ENCODE measurements at regions not wholly inside any gene's neighbourhood (a gene's known extent, or its start where the extent isn't known, plus 50 kb on each side); places are given as distances from the start of the nearest gene placed in this dataset.
A peak's percentile ranks its signal among the peaks of the same experiment; 100 is the strongest.
"Not testable (repeated sequence)": the region's sequence is repeated elsewhere in the genome, so short reads cannot be mapped to it uniquely, and the experiment has no call there.

- no peak for DNase-seq (ENCODE audit: low spot score)
Observed at GRCh38 chr5:174522480-174523260, 201.7 kb upstream of the MSX2 start.

GRCh38 chr5:174523311-174524071 is 200.9 kb upstream of the MSX2 start:
- DNase-seq (ENCODE audit: low spot score) = no peak

- DNase-seq (ENCODE audit: low spot score) = no peak
Observed at GRCh38 chr5:174524351-174524750, 200.0 kb upstream of the MSX2 start.

GRCh38 chr5:174526177-174526576 is 198.2 kb upstream of the MSX2 start:
- DNase-seq (ENCODE audit: low spot score) = no peak

- no peak for DNase-seq (ENCODE audit: low spot score)
Observed at GRCh38 chr5:174527916-174528540, 196.4 kb upstream of the MSX2 start.

GRCh38 chr5:174528821-174529544 is 195.4 kb upstream of the MSX2 start:
- DNase-seq (ENCODE audit: low spot score) = no peak

GRCh38 chr5:174529925-174530681 is 194.3 kb upstream of the MSX2 start:
- DNase-seq (ENCODE audit: low spot score) = no peak

GRCh38 chr5:174531782-174532191 is 192.6 kb upstream of the MSX2 start:
- no peak for DNase-seq (ENCODE audit: low spot score)

GRCh38 chr5:174532455-174533453 is 191.6 kb upstream of the MSX2 start:
- peak; percentile 23 for DNase-seq (ENCODE audit: low spot score)

- DNase-seq (ENCODE audit: low spot score) = no peak
Observed at GRCh38 chr5:174533751-174534241, 190.6 kb upstream of the MSX2 start.

GRCh38 chr5:174535669-174536068 is 188.7 kb upstream of the MSX2 start:
- no peak for DNase-seq (ENCODE audit: low spot score)

- not testable (repeated sequence) for DNase-seq (ENCODE audit: low spot score)
Observed at GRCh38 chr5:174539823-174540222, 184.6 kb upstream of the MSX2 start.

- no peak for DNase-seq (ENCODE audit: low spot score)
Observed at GRCh38 chr5:174542037-174542436, 182.3 kb upstream of the MSX2 start.

- DNase-seq (ENCODE audit: low spot score) = no peak
Observed at GRCh38 chr5:174542471-174542870, 181.9 kb upstream of the MSX2 start.

- no peak for DNase-seq (ENCODE audit: low spot score)
Observed at GRCh38 chr5:174545926-174546325, 178.5 kb upstream of the MSX2 start.

- no peak for DNase-seq (ENCODE audit: low spot score)
Observed at GRCh38 chr5:174547814-174548213, 176.6 kb upstream of the MSX2 start.

- DNase-seq (ENCODE audit: low spot score) = no peak
Observed at GRCh38 chr5:174549254-174549653, 175.1 kb upstream of the MSX2 start.

GRCh38 chr5:174550026-174550425 is 174.4 kb upstream of the MSX2 start:
- DNase-seq (ENCODE audit: low spot score) = no peak

- DNase-seq (ENCODE audit: low spot score) = no peak
Observed at GRCh38 chr5:174552428-174552827, 172.0 kb upstream of the MSX2 start.

- no peak for DNase-seq (ENCODE audit: low spot score)
Observed at GRCh38 chr5:174553556-174553955, 170.8 kb upstream of the MSX2 start.

All from HuH-7.5 (cell line).